ENCODE measurements at regions not wholly inside any gene's neighbourhood (a gene's known extent, or its start where the extent isn't known, plus 50 kb on each side); places are given as distances from the start of the nearest gene placed in this dataset.
"Not testable (repeated sequence)": the region's sequence is repeated elsewhere in the genome, so short reads cannot be mapped to it uniquely, and the experiment has no call there.

DNA sequence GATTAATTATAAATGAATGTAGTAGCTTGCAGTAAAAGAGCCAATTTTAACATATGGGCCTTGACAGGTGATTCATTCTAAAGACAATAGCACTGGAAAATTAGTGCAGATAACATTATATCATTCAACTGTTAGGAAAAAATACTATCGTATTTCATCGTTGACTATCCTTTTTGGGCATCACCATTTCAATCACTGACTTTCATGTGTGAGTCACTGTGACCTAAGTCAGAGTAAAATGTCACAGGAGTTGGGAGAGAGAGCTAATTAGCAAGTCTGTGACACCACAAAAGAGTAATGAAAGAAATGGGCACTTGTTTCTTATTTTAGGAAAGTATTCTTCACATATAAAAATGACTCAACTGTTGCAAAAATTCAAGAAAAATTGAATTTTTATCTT is 253.8 kb upstream of the CNTN5 start:
- FAIRE-seq (no peak), DNase-seq (ENCODE audit: insufficient read length, low spot score) (no peak)
- no peak for TF ChIP-seq POLR2A (IDR thresholded peaks at IDR 0.05; ENCODE audit: low read depth, low read length)

DNA sequence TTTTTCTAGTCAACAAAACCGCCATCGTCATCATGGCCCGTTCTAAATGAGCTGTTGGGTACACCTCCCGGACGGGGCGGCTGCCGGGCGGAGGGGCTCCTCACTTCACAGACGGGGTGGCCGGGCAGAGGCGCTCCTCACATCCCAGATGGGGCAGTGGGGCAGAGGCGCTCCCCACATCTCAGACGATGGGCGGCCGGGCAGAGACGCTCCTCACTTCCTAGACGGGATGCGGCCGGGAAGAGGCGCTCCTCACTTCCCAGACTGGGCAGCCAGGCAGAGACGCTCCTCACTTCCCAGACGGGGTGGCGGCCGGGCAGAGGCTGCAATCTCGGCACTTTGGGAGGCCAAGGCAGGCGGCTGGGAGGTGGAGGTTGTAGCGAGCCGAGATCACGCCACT is 250.7 kb upstream of the CNTN5 start:
- DNase-seq (ENCODE audit: insufficient read length, low spot score); FAIRE-seq: not testable (repeated sequence)

DNA sequence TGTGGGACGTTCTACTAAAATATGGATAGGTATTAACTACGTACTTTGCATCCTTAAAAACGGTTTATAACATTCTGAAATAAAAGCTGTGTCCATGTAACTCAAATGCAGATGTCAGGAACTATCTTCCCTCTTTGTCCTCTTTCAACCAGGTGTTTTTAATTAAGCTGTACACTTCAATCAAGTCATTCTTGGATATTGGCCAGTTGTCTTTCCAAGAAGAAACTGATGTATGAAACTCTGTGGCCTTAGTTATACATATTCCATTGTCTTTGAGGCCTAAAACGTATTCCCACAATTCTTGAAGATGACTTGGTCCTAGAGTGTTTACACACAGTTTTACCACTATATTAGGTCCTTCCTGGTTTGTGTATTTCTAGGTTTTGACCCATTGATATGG is 249.0 kb upstream of the CNTN5 start:
- no peak for DNase-seq (ENCODE audit: insufficient read length, low spot score)
- no peak for FAIRE-seq
- TF ChIP-seq POLR2A (IDR thresholded peaks at IDR 0.05; ENCODE audit: low read depth, low read length) = no peak

DNA sequence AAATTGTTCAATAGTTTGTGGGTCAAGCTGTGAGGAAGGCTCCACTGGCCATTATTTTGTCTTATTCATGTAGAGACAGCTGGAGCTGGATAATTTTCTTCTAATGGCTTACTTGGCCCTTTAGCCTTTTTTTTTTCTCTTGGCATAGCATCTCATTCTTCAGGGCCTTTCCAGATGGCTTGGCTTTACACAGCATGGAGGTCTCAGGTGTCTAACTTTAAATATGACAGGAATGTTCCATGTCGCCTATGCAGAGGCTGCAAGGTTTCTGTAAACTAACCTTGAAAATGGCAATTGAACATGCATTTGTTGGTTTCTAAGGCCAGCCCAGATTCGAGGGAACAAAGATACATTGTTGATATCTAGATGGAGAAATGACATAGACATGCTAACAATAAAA is 247.9 kb upstream of the CNTN5 start:
- FAIRE-seq = no peak
- no peak for DNase-seq (ENCODE audit: insufficient read length, low spot score)
- no peak for TF ChIP-seq POLR2A (IDR thresholded peaks at IDR 0.05; ENCODE audit: low read depth, low read length)

DNA sequence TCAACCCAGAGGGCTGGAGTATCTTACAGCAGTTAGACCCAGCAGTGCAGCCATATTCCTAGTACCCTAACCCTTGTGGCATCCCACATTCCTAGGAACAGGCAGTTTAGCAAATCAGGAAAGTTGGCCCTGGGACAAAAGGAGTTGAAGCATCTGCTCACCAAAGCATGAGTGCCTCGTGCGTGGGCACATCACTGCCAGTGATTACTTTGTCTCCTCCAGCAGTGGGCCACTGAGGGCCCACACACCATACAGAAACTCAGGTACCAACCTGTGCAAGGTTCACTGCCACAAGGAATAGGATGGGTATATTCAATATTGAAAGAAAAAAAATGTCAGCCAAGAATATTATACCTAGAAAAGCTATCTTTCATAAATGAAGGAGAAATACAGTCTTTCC is 227.5 kb upstream of the CNTN5 start:
- no peak for FAIRE-seq

DNA sequence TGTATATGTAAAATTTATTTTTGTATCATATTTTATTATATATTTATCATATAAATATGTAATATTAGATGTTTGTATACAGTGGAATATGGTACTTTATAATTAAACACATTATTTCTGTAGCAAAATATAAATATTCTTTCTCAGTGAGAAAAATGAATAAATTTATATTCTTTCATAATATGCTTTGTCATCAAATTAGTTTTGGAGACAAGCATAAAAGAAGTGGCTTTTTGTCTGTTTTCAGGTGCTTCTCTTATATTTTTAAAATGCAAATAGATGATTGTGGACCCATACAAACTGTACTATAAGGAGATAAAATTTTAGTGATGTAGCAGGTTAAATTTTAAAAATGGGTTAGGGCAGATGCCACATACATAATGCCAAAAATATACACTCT is 222.4 kb upstream of the CNTN5 start:
- no peak for DNase-seq (ENCODE audit: insufficient read length, low spot score)
- FAIRE-seq = no peak
- no peak for TF ChIP-seq POLR2A (IDR thresholded peaks at IDR 0.05; ENCODE audit: low read depth, low read length)

More for the DNA sequence above, 227.5 kb upstream of the CNTN5 start:
- DNase-seq (ENCODE audit: insufficient read length, low spot score) = no peak
- no peak for TF ChIP-seq POLR2A (IDR thresholded peaks at IDR 0.05; ENCODE audit: low read depth, low read length)

DNA sequence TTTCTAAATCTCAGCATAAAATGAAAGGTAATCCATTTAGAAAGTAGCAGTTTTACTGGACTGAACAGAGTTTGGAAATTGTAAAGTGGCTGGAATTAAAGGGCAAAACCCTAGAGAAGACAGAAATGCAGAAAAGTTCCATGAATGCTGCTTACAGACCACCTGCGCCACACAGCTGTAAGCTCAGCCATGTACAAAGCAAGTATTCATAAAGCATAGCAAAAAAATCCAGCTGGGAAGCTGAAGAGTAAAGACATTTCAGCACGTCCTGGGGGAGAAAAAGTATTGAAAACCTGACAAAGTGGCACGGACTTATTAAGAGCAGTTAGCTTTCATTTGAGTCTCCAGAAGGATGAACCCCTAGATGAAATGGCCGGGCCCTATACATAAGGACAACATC is 220.1 kb upstream of the CNTN5 start:
- no peak for DNase-seq (ENCODE audit: insufficient read length, low spot score)
- no peak for FAIRE-seq
- TF ChIP-seq POLR2A (IDR thresholded peaks at IDR 0.05; ENCODE audit: low read depth, low read length) = no peak

DNA sequence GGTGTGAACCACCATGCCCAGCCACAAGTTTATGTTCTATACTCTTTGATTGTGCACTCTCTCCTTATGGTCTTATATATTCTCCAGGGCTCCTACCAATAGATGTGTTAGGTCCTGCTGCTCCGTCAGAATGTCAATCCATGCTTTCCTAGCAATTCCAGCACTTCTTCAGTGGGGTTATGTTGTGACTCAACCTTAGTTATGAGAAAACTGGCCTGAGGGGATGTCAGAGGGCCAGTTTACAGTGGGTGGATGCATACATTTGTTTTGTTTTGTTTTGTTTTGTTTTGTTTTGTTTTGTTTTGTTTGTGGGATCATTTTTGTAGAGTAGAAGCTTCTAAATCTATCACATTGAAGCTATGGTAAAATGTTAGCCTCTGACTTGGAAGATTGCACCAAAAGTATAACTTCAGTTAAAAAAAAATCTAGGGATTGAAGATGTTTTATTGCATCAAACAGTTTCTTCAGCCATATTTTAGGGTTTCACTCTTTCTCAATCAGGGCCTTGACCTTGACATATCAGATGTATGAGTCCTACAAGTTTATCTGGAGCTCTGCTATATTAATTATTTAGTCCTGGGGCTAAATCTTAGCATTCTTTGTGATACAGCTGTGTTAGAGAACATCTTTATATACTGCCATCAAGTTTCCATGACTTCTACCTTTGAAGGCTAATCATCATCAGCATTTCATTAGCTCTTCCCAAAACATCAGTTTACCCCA is 191.6 kb upstream of the CNTN5 start:
- FAIRE-seq (no peak), DNase-seq (ENCODE audit: insufficient read length, low spot score) (no peak)
- TF ChIP-seq POLR2A (IDR thresholded peaks at IDR 0.05; ENCODE audit: low read depth, low read length) = no peak

DNA sequence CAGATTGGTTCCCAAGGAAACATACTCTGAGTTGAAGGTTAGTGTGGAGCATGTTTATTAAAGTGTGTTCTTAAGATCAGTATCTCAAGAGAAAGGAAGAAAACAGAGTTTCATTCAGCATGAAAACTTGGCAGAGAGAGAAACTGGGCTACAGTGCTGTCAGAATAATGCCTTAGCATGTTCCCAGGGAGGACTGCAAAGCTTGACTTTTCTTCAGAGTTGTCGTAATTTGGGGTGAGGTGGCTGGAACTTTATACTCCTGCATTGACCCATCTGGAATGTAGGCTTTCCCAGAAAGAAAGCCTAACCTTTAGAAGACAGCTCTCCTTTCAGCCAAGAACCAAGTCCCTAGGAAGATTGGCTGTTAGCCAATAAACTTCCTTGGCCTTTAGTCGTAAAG is 190.8 kb upstream of the CNTN5 start:
- TF ChIP-seq POLR2A (IDR thresholded peaks at IDR 0.05; ENCODE audit: low read depth, low read length) = no peak
- FAIRE-seq (no peak), DNase-seq (ENCODE audit: insufficient read length, low spot score) (no peak)

DNA sequence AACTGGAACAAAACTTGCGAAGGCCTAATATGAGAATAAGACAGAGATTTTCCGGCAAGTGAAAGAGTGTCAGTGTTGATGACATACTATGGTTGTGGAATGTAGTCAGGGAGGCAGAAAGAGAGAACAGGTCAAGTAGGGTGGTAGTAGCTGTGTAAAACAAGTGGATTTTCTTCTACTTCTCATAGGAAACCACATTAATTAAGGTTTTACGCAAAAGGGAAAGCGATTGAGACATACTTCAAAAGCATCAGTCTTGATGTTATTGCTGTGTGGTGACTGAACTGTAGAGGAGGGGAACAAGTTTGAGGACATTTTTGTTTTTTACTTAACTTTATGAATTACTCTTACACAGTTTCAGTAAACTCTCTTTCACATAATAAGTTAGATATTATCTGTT is 186.0 kb upstream of the CNTN5 start:
- DNase-seq (ENCODE audit: insufficient read length, low spot score) (no peak), FAIRE-seq (no peak)

DNA sequence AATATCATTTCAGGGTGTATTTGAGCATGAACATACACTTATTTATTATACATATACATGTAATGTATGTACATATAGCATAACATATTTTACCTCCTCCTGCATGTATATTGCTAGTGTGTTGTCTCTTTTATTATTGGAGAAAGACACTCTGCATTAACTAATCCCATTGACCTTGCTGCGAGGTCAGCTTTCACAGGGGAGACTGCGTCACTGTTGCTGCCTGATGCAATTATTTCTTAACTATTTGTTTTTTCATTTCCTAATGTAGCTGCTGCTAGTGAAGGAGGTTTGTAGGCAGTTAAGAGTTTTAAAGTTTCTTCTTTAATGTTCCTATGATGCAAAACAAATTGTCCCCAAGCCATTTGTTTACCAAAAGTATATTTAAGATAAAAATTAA is 185.4 kb upstream of the CNTN5 start:
- no peak for TF ChIP-seq POLR2A (IDR thresholded peaks at IDR 0.05; ENCODE audit: low read depth, low read length)
- FAIRE-seq (no peak), DNase-seq (ENCODE audit: insufficient read length, low spot score) (no peak)

More for the DNA sequence above, 186.0 kb upstream of the CNTN5 start:
- no peak for TF ChIP-seq POLR2A (IDR thresholded peaks at IDR 0.05; ENCODE audit: low read depth, low read length)

DNA sequence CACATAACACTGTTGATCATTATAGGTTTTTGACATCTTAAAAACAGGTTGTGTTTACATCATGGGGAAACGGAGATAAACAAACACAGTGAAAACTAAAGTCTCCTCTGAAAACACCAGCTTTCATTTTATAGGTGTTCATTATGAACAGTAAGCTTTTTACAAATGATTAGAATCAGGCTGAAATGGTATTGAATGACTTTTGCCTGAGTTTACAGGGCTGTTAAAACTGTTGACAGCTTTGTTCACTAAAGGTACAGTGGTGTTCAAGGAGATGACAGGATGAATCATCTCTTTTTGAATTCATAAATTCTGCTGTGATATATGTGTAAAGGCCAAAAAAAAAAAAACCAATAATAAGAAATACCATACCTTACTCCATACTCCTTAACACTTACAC is 184.6 kb upstream of the CNTN5 start:
- no peak for DNase-seq (ENCODE audit: insufficient read length, low spot score)
- TF ChIP-seq POLR2A (IDR thresholded peaks at IDR 0.05; ENCODE audit: low read depth, low read length) = no peak
- FAIRE-seq = no peak

DNA sequence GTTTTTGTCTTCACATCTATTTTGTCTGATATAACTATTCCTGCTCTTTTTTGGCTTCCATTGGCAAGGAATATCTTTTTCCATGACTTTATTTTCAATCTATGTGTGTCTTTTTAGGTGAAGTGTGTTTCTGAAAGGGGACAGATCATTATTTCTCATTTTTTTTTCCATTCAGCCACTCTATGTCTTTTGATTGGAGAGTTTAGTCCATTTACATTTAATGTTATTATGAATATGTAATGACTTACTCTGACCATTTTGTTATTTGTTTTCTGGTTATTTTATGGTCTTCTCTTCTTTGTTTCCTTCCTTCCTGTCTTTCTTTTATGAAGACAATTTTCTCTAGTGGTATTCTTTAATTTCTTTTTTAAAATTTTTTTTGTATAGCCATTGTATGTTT is 178.6 kb upstream of the CNTN5 start:
- TF ChIP-seq POLR2A (IDR thresholded peaks at IDR 0.05; ENCODE audit: low read depth, low read length) = no peak
- no peak for DNase-seq (ENCODE audit: insufficient read length, low spot score)
- FAIRE-seq = no peak

DNA sequence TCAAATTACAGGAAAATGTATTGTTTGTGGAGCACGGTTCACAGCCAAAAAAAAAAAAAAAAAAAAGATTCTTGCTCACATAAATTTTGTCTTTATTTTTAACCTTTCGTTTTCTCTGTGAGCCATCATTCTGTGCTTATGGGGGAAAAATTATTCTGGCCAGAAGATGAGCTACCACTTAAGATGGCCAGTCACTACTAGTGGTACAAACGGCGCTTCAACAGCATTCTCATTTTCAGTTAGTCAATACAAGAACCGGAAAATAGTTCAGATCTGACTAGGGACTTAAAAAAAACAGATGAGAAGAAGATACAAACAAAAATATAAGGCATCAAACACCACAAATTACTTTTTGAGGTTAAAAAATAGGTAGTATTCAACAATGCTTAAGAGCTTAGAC is 158.6 kb upstream of the CNTN5 start:
- no peak for TF ChIP-seq POLR2A (IDR thresholded peaks at IDR 0.05; ENCODE audit: low read depth, low read length)
- DNase-seq (ENCODE audit: insufficient read length, low spot score) = no peak
- FAIRE-seq = no peak

DNA sequence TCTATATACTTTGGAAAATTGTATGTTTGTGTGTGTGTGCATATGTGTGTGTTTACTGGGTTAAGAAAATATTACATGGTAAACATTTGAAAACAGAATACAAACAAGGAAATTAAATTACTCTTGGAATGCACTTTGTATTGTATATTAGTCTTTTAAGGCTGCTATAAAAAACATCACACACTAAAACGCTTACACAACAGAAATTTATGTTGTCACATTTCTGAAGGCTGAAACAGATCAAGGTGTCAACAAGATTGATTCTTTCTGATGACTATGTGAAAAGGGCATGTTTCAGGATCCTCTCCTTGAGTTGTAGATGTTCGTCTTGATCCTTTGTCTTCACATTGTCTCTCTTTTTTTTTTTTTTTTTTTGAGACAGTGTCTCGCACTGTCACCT is 149.1 kb upstream of the CNTN5 start:
- DNase-seq (ENCODE audit: insufficient read length, low spot score) = no peak
- no peak for TF ChIP-seq POLR2A (IDR thresholded peaks at IDR 0.05; ENCODE audit: low read depth, low read length)
- no peak for FAIRE-seq

DNA sequence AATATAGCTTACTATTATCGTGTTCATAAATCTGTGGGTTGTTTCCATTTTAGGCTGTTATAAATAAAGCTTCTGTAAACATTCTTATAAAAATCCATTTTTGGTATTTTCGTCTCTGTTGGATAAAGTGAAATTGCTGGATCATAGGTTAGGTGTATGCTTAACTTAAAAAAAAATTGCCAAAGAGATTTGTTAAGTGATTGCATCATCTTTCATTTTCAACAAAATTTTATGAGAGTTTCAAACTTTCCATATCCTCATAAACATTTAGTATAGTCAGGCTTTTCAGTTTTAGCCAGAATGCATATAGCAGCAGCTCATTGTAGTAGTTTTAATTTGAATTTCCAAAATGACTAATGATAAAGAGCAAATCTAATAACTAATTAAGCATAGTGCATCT is 146.7 kb upstream of the CNTN5 start:
- no peak for FAIRE-seq
- no peak for TF ChIP-seq POLR2A (IDR thresholded peaks at IDR 0.05; ENCODE audit: low read depth, low read length)
- no peak for DNase-seq (ENCODE audit: insufficient read length, low spot score)
